Panc1 (cell line): ENCODE measurements at regions not wholly inside any gene's neighbourhood (a gene's known extent, or its start where the extent isn't known, plus 50 kb on each side); places are given as distances from the start of the nearest gene placed in this dataset.

Experiments
- ATAC-seq: fragments of 200-7000 bp; cut with Tn5 transposase; 2 replicates; pipeline ENCODE4 v1.9.1; 2020; ENCODE audit warnings: mild to moderate bottlenecking, moderate library complexity
- BruUV-seq: library from RNA; stranded (reverse); fragments of 400-500 nt; replicated peaks from 2 replicates; lab custom pipeline; 2021; lab: Mats Ljungman, UMichigan
- CTCF ChIA-PET: fragments of 300-600 bp; sonication (Branson Sonifier 250); formaldehyde crosslinking; loops from one replicate; lab custom pipeline; 2022; ENCODE audit warnings: antibody characterized with exemption; lab: Charles Lee
- POLR2A ChIA-PET: fragments of 300-600 bp; sonication (Branson Sonifier 250); formaldehyde crosslinking; loops from one replicate; lab custom pipeline; 2022; ENCODE audit warnings: antibody characterized with exemption; lab: Charles Lee
- DNase-seq: peaks from one replicate; pipeline ENCODE4 v3.0.0-alpha.2; 2010; ENCODE audit warnings: low read depth, low spot score
- H3K27ac ChIP-seq: 2 replicates; pipeline ENCODE4 v1.5.1; 2011; ENCODE audit warnings: mild to moderate bottlenecking, low read length, inconsistent platforms
- H3K27me3 ChIP-seq: fragments of 200-500 bp; sonication (Bioruptor generic); 2 replicates; pipeline ENCODE4 v1.6.0; 2014; ENCODE audit warnings: low read length, inconsistent platforms; ENCODE audit not compliant: control insufficient read depth, insufficient read depth
- H3K36me3 ChIP-seq: fragments of 200-500 bp; sonication (Bioruptor generic); 2 replicates; pipeline ENCODE4 v1.5.1; 2014; ENCODE audit warnings: inconsistent platforms, mild to moderate bottlenecking, low read length, moderate library complexity; ENCODE audit not compliant: control insufficient read depth, insufficient read depth
- H3K4me1 ChIP-seq: 2 replicates; pipeline ENCODE4 v1.5.1; 2011; ENCODE audit warnings: inconsistent platforms, mild to moderate bottlenecking, low read length, moderate library complexity; ENCODE audit not compliant: control insufficient read depth, insufficient read depth
- H3K4me3 ChIP-seq, 2 experiments: 2 replicates each; pipeline ENCODE4 v1.5.1; 2011 to 2012; ENCODE audit warnings: low read depth in 2 of 2, low read length in 2 of 2, mild to moderate bottlenecking in 2 of 2, inconsistent platforms in 1 of 2, moderate library complexity in 1 of 2
- H3K9me3 ChIP-seq: fragments of 200-500 bp; sonication (Bioruptor generic); 2 replicates; pipeline ENCODE4 v1.5.1; 2014; ENCODE audit warnings: low read depth, mild to moderate bottlenecking, inconsistent platforms, low read length, moderate library complexity; ENCODE audit not compliant: control insufficient read depth, insufficient read depth
- CTCF ChIP-seq: fragments of 450-650 bp; IDR thresholded peaks from 2 replicates; pipeline ENCODE4 v1.5.1; 2017; ENCODE audit warnings: mild to moderate bottlenecking
- POLR2AphosphoS5 ChIP-seq: IDR thresholded peaks from 2 replicates; pipeline ENCODE4 v1.6.1; 2012; ENCODE audit warnings: mild to moderate bottlenecking, low read depth, low read length, moderate library complexity
- REST ChIP-seq, 2 experiments: IDR thresholded peaks; 2 replicates each; pipeline ENCODE4 v1.6.1; 2011 to 2012; ENCODE audit warnings: low read depth in 2 of 2, control low read depth in 1 of 2, low read length in 1 of 2, mild to moderate bottlenecking in 1 of 2, moderate library complexity in 1 of 2; ENCODE audit not compliant: insufficient read depth in 1 of 2
- SIN3A ChIP-seq: IDR thresholded peaks from 2 replicates; pipeline ENCODE4 v1.6.1; 2012; ENCODE audit warnings: low read depth, mild to moderate bottlenecking, low read length, moderate library complexity, borderline replicate concordance; ENCODE audit not compliant: insufficient read depth
- TCF7L2 ChIP-seq: IDR thresholded peaks from 2 replicates; pipeline ENCODE4 v1.6.1; 2011; ENCODE audit warnings: mild to moderate bottlenecking, low read depth, low read length, inconsistent platforms
- in situ Hi-C: cut with HindIII; loops from 2 replicates; pipeline ENCODE4 v1.10.0; 2016; ENCODE audit warnings: low sequenced_read_pairs, low pct_unique_long_range_greater_than_20kb
- intact Hi-C: fragments of 100-400 bp; cut with micrococcal nuclease; formaldehyde crosslinking; loops from one replicate; pipeline ENCODE4 v1.10.0; 2022; ENCODE audit not compliant: unreplicated experiment

- in situ Hi-C loops (no loop called here), intact Hi-C loops (no loop called here)
- DNase-seq: no peak
- Histone ChIP-seq H3K4me3 (no peak overlapping the region), H3K4me1 (no peaks in the 10 kb centered on the region), H3K27ac (no peak overlapping the region), H3K36me3 (no peaks in the 10 kb centered on the region), H3K27me3 (no peaks in the 10 kb centered on the region), H3K9me3 (no peaks in the 10 kb centered on the region)
- ATAC-seq: no peak
- TF ChIP-seq REST (IDR thresholded peaks at IDR 0.05; ENCODE audit: insufficient read depth in 1 of 2, low read depth in 2 of 2, low read length in 1 of 2) (no peak), POLR2AphosphoS5 (no peak), SIN3A (no peak), CTCF (no peak), TCF7L2 (no peak)
- ChIA-PET CTCF (no interaction called here), POLR2A (no interaction called here)
- no TSS peak for BruUV-seq
These were observed 468.8 kb downstream of the ZWINT start for GRCh38 chr10:55892276-55892675.

GRCh38 chr10:55881588-55881987 is 479.5 kb downstream of the ZWINT start:
- Histone ChIP-seq H3K27me3 (no peaks in the 10 kb centered on the region), H3K36me3 (no peaks in the 10 kb centered on the region), H3K4me1 (no peaks in the 10 kb centered on the region), H3K27ac (no peak overlapping the region), H3K4me3 (no peak overlapping the region), H3K9me3 (no peaks in the 10 kb centered on the region)
- no TSS peak for BruUV-seq
- TF ChIP-seq POLR2AphosphoS5 (no peak), SIN3A (no peak), REST (IDR thresholded peaks at IDR 0.05; ENCODE audit: insufficient read depth in 1 of 2, low read depth in 2 of 2, low read length in 1 of 2) (no peak), TCF7L2 (no peak), CTCF (no peak)
- ATAC-seq: no peak
- CTCF ChIA-PET: no interaction called here
- POLR2A ChIA-PET: no interaction called here
- no peak for DNase-seq
- intact Hi-C loops (no loop called here), in situ Hi-C loops (no loop called here)
